ENCODE measurements at regions not wholly inside any gene's neighbourhood (a gene's known extent, or its start where the extent isn't known, plus 50 kb on each side); places are given as distances from the start of the nearest gene placed in this dataset.

- no peak for TF ChIP-seq GTF2F1 (IDR thresholded peaks at IDR 0.05; ENCODE audit: low read depth, low read length)
- no peak for TF ChIP-seq ESRRA (IDR thresholded peaks at IDR 0.05; ENCODE audit: borderline replicate concordance, low read depth)
- no peak for TF ChIP-seq ELF4 (CRISPR knock-in tag; IDR thresholded peaks at IDR 0.05)
Measured at GRCh38 chr12:27384261-27384590, 51.6 kb downstream of the BMAL2 start.
